GM12865 (cell line): ENCODE measurements at regions not wholly inside any gene's neighbourhood (a gene's known extent, or its start where the extent isn't known, plus 50 kb on each side); places are given as distances from the start of the nearest gene placed in this dataset.

Source experiments
- DNase-seq: peaks from one replicate; pipeline ENCODE4 v3.0.0; 2010; ENCODE audit warnings: low read depth
- H3K4me3 ChIP-seq: 2 replicates; pipeline ENCODE4 v1.5.1; 2011; ENCODE audit warnings: mild to moderate bottlenecking, low read depth, low read length, control low read depth
- TF ChIP-seq, protein P1 (sequence below): IDR thresholded peaks from 2 replicates; pipeline ENCODE4 v1.5.1; 2011; ENCODE audit warnings: low read length, control low read depth, low read depth, inconsistent platforms; ENCODE audit not compliant: insufficient read depth; ENCODE audit errors: missing control alignments

DNA sequence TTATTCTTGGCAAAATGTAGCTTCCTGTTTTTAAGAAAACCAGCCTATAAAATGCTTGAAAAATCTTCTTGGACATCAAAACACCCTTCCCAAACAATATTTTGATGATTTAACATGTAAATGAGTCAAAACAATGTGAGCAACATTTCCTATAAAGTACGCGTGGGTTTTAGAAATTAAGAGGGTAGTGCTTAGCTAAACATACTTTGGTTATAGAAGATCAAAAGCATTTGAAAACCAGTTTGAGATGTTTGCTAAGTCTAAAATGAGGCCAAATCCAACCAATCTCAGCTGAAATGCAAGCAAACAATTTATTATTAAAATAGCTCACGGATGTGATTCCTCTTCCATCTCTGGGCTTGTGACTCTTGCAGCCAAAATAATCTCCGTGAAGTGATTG, 350.4 kb downstream of the TGFB2 start:
- no peak overlapping the region for H3K4me3 ChIP-seq
- TF ChIP-seq, protein P1, sequence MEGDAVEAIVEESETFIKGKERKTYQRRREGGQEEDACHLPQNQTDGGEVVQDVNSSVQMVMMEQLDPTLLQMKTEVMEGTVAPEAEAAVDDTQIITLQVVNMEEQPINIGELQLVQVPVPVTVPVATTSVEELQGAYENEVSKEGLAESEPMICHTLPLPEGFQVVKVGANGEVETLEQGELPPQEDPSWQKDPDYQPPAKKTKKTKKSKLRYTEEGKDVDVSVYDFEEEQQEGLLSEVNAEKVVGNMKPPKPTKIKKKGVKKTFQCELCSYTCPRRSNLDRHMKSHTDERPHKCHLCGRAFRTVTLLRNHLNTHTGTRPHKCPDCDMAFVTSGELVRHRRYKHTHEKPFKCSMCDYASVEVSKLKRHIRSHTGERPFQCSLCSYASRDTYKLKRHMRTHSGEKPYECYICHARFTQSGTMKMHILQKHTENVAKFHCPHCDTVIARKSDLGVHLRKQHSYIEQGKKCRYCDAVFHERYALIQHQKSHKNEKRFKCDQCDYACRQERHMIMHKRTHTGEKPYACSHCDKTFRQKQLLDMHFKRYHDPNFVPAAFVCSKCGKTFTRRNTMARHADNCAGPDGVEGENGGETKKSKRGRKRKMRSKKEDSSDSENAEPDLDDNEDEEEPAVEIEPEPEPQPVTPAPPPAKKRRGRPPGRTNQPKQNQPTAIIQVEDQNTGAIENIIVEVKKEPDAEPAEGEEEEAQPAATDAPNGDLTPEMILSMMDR: no peak
- DNase-seq: no peak

DNA sequence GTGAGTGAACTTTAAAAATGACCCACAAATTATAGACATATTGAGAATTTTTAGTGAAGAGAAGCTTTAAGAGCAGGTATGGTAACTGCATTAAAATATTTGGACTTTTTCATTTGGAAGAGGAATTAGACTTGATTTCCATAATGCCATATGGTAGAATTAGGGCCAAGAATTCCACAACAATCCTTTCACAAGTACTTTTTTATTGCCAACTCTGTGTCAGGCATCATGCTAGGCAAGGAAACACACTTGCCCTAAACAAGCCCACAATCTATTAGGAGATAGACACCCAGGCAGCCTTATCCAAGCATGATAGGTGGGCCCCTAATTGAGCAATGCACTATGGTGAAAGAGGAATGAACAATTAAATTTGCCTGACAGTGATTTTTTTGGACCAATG, 353.0 kb downstream of the TGFB2 start:
- TF ChIP-seq, protein P1: no peak
- no peak for DNase-seq

DNA sequence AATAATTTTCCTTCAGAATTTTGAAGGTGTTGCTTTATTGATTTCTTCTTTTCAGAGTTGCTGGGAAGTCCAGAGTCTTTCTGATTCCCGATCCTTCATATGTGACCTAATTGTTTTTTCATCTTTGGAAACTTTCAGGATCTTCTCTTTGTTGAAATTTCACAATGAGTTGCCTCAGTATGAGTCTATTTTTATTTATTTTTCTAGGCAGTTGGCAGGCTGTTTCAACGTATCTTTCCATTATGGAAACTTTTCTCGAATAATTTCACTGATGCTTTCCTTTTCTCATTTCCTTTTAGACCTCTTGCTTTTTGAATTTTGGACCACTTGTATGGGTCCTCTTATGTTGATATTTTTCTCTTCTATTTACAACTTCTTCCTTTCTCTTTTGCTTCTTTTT, 354.3 kb downstream of the TGFB2 start:
- TF ChIP-seq, protein P1: no peak
- DNase-seq: no peak
- H3K4me3 ChIP-seq: no peak overlapping the region

More for the DNA sequence above, 353.0 kb downstream of the TGFB2 start:
- no peak overlapping the region for H3K4me3 ChIP-seq

DNA sequence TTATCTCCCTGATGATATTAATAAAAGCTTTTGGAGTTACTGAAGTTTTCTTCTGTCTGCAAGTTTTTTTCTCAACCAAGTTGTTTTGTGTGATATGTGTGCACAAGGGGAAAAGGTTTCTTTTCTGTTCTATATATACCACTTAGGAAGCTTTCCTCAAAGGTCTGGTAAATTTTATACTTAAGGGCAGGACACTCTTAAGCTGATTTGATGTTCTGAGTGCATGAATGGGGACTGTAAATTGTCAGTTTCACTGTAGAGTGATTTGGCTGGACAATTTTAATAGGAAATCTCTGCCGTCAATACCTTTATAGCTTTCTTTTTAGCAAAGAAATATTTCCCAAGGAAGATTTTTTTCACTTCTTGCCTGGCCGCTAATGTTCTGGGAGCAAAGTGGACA, 354.7 kb downstream of the TGFB2 start:
- no peak overlapping the region for H3K4me3 ChIP-seq
- DNase-seq: no peak
- TF ChIP-seq, protein P1: no peak

DNA sequence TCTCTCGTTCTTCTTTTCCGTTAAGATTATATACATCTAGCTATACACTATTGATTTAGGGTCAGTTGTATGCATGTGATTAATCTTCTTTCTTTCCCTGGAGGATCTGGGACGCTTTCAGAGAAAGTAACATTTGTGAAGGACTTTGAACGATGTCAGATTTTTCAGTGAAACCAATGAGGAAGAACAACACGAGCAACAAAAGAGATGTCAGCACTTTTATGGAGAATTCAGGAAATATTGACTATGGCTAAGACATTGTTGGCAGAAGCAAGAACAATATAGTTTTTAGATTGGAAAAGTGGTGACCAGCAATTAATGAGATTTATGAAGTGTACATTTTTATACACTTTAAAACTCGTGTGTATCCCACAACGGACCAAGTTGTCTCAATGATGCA, 355.5 kb downstream of the TGFB2 start:
- H3K4me3 ChIP-seq: no peak overlapping the region
- TF ChIP-seq, protein P1: no peak
- no peak for DNase-seq

DNA sequence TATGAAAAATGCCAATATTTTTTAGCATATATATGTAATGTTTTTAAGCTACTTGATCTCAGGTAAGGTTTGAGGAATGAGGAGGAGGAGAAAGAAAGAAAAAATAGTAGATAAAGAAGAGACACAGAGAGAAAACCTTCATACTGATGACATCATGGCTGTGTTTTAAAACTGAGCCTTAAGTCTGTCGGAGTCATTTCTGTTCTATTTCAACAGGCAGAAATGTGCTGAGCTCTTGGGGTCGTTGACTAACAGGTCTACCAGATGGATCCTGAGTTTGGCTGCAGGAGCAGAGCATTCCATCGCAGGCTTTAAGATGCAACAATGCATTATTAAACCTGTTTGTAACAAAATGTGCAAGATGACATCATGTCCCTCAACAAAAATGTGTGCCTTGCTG, 356.0 kb downstream of the TGFB2 start:
- H3K4me3 ChIP-seq: no peak overlapping the region
- no peak for DNase-seq
- TF ChIP-seq, protein P1: no peak

DNA sequence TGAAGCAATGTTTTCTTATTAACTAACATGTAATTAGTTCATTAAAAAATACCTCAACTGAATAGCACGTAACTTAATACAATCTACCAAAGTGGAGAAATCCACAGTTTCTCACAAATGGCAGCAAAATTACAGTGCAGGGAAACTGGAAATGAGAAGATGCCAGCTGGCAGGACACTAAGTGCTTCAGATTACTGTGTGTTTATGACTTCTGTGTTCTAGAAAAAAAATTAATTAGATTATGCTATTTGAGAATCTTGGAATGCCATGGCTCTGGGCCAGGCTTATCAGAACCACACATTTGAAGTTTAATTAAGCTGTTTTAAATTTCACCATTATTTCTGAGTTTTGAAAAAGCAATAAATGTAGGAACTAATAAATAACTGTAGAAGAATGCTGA, 357.6 kb downstream of the TGFB2 start:
- TF ChIP-seq, protein P1: no peak
- DNase-seq: no peak
- no peak overlapping the region for H3K4me3 ChIP-seq
